ENCODE measurements at regions not wholly inside any gene's neighbourhood (a gene's known extent, or its start where the extent isn't known, plus 50 kb on each side); places are given as distances from the start of the nearest gene placed in this dataset.
"Not testable (repeated sequence)": the region's sequence is repeated elsewhere in the genome, so short reads cannot be mapped to it uniquely, and the experiment has no call there.

DNA sequence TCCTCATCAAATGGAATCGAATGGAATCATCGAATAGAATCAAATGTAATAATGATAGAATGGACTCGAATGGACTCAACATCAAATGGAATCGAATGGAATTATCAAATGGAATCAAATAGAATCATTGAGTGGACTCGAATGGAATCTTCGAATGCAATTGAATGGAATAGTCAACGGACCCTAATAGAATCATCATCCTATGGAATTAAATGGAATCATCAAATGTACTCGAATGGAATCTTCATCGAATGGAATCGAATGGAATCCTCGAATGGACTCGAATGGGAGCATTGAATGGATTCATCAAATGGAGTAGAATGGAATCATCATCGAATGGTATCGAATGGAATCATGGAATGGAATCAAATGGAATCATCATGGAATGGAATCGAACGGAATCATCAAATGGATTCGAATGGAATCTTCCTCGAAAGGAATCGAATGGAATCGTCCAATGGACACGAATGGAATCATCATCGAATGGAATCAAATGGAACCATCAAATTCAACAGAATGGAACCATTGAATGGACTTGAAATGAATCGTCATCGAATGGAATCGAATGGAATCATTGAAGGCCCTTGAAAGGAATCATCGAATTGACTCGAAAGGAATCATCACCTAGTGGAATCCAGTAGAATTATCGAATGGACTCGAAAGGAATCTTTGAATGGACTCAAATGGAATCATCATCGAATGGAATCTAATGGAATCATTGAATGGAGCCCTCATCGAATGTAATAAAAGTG is 224.9 kb downstream of the SHCBP1 start:
- H3K9me3 ChIP-seq; H3K4me1 ChIP-seq; H3K36me3 ChIP-seq; H3K4me3 ChIP-seq; H3K27me3 ChIP-seq; H3K27ac ChIP-seq; intact Hi-C loops (cut with DNase I; ENCODE audit: low total_unique reads): not testable (repeated sequence)
- DNase-seq = peak in 1 of 2 donors; percentile 11
- 74 to 81% (median 75%) methylated on average over 31 of the region's 31 CpGs for WGBS, 5 donors

DNA sequence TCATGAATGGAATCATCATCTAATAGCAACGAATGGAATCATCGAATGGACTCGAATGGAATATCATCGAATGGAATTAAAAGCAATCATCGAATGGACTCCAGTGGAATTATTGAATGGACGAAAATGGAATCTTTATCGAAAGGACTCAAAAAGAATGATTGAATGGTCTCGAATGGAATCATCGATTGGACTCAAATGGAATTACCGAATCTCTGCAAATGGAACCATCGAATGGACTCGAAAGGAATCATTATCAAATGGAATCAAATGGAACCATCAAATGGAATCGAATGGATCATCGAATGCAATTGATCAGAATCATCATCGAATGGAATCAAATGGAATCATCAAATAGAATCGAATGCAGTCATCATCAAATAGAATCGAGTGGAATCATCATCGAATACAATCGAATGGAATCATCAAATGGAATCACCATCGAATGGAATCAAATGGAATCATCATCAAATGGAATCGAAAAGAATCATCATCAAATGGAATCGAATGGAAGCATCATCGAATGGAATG is 225.7 kb downstream of the SHCBP1 start:
- H3K36me3 ChIP-seq; H3K4me1 ChIP-seq; H3K4me3 ChIP-seq; H3K27me3 ChIP-seq; intact Hi-C loops (cut with DNase I; ENCODE audit: low total_unique reads); H3K9me3 ChIP-seq; H3K27ac ChIP-seq: not testable (repeated sequence)
- 79 to 84% (median 81%) methylated on average over 23 of the region's 23 CpGs for WGBS, 5 donors
- DNase-seq = peak in 1 of 2 donors; percentile 17

DNA sequence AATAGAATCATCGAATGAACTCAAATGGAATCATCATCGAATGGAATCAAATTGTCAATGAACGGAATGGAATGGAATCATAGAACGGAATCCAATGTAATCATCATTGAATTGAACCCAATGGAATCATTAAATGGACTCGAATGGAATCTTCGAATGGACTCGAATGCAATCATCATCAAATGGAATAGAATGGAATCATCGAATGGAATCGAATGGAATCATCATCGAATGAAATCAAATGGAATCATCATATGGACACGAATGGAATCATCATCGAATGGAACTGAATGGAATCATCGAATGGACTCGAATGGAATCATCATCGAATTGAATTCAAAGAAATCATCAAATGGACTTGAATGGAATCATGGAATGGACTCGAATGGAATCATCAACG is 226.2 kb downstream of the SHCBP1 start:
- intact Hi-C loops (cut with DNase I; ENCODE audit: low total_unique reads); H3K4me1 ChIP-seq; H3K4me3 ChIP-seq; H3K27ac ChIP-seq; DNase-seq; H3K9me3 ChIP-seq; H3K36me3 ChIP-seq; H3K27me3 ChIP-seq: not testable (repeated sequence)
- 74 to 82% (median 76%) methylated on average over 16 to 17 of the region's 17 CpGs for WGBS, 5 donors

DNA sequence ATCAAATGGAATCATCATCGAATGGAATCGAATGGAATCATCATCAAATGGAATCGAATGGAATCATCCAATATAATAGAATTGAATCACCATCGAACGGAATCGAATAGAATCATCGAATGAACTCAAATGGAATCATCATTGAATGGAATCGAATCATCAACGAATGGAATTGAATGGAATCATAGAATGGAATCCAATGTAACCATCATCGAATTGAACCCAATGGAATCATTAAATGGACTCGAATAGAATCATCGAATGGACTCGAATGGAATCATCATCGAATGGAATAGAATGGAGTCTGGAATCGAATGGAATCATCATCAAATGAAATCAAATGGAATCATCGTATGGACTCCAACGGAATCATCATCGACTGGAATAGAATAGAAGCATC is 227.0 kb downstream of the SHCBP1 start:
- DNase-seq; H3K27me3 ChIP-seq; H3K4me1 ChIP-seq; H3K27ac ChIP-seq; H3K4me3 ChIP-seq; intact Hi-C loops (cut with DNase I; ENCODE audit: low total_unique reads); H3K36me3 ChIP-seq: not testable (repeated sequence)
- 68 to 79% (median 76%) methylated on average over 15 to 18 of the region's 18 CpGs for whole genome bisulfite sequencing, 5 donors
- H3K9me3 ChIP-seq = peaks cover 6 to 15% (median 10%) of the 10 kb centered on the region in 4 donors

DNA sequence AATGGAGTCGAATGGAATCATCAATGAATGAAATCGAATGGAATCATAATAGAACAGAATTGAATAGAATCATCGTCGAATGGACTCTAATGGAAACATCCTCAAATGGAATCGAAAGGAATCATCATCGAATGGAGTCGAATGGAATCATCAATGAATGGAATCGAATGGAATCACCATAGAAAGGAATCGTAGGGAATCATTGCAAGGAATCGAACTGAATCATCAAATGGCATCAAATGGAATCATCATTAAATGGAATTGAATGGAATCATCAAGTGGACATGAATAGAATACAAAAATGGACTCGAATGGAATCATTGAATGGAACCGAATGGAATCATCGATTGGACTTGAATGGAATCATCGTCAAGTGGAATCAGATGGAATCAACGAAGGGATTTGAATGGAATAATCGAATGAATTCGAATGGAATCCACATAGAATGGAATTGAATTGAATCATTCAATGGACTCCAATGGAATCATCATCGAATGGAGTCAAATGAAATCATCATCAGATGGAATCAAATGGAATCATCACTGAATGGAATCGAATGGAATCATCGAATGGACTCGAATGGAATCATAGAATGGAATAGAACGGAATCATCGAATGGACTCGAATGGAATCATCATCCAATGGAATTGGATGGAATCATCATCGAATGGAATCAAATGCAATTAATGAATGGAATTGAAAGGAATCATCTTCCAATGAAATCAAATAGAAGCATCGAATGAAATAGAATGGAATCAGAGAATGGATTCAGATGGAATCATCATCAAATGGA is 228.1 kb downstream of the SHCBP1 start:
- H3K27me3 ChIP-seq; H3K4me3 ChIP-seq; intact Hi-C loops (cut with DNase I; ENCODE audit: low total_unique reads); H3K4me1 ChIP-seq; H3K27ac ChIP-seq; H3K36me3 ChIP-seq: not testable (repeated sequence)
- H3K9me3 ChIP-seq = peaks cover 6 to 15% (median 10%) of the 10 kb centered on the region in 4 donors
- peak in 1 of 2 donors; percentile 62 for DNase-seq
- WGBS, 5 donors = 75 to 78% (median 77%) methylated on average over 21 to 26 of the region's 26 CpGs

DNA sequence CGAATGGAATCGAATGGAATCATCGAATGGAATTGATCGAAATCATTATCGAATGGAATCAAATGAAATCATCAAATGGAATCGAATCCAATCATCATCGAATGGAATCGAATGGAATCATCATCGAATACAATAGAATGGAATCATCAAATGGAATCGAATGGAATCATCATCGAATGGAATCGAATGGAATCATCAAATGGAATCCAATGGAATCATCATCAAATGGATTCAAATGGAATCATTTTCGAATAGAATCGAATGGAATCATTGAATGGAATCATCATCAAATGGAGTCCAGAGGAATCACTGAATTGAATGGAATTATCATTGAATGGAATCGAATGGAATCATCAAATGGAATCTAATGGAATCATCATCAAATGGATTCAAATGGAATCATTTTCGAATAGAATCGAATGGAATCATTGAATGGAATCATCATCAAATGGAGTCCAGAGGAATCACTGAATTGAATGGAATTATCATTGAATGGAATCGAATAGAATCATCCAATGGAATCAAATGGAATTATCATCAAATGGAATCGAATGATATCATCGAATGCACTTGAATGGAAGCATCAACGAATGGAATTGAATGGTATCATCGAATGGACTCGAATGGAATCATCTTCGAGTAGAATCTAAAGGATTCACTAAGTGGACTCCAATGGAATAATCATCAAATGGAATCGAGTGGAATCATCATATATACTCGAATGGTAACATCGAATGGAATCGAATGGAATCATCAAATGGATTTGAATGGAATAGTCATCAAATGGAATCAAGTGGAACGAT is 230.3 kb downstream of the SHCBP1 start:
- 68 to 78% (median 71%) methylated on average over 28 to 29 of the region's 29 CpGs for WGBS, 5 donors
- H3K4me1 ChIP-seq; intact Hi-C loops (cut with DNase I; ENCODE audit: low total_unique reads); H3K36me3 ChIP-seq; H3K4me3 ChIP-seq; H3K27me3 ChIP-seq; H3K27ac ChIP-seq: not testable (repeated sequence)
- DNase-seq = peak in 1 of 2 donors; percentile 25
- peaks cover 11 to 15% (median 13%) of the 10 kb centered on the region in 4 donors for H3K9me3 ChIP-seq

DNA sequence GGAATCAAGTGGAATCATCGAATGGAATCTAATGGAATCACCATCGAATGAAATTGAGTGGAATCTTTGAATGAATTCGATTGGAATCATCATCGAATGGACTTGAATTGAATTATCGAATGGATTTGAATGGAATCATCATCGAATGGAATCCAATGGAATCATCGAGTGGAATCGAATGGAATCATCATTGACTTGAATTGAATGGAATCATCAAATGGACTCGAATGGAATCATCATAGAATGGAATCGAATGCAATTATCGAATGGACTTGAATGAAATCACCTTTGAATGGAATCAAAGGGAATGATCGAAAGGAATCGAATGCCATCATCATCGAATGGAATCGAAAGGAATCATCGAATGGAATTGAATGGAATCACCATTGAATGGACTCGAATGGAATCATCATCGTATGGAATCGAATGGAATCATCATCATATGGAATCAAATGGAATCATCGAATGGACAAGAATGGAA is 231.6 kb downstream of the SHCBP1 start:
- 75 to 80% (median 76%) methylated on average over 20 of the region's 20 CpGs for WGBS, 5 donors
- Histone ChIP-seq H3K4me3 (peak overlapping the region in 2 of 4 donors; percentile 0), H3K9me3 (peaks cover 5 to 11% (median 9%) of the 10 kb centered on the region in 4 donors)
- intact Hi-C loops (cut with DNase I; ENCODE audit: low total_unique reads); H3K36me3 ChIP-seq; H3K4me1 ChIP-seq; H3K27ac ChIP-seq; H3K27me3 ChIP-seq: not testable (repeated sequence)
- DNase-seq = peak; percentile 51 to 93

DNA sequence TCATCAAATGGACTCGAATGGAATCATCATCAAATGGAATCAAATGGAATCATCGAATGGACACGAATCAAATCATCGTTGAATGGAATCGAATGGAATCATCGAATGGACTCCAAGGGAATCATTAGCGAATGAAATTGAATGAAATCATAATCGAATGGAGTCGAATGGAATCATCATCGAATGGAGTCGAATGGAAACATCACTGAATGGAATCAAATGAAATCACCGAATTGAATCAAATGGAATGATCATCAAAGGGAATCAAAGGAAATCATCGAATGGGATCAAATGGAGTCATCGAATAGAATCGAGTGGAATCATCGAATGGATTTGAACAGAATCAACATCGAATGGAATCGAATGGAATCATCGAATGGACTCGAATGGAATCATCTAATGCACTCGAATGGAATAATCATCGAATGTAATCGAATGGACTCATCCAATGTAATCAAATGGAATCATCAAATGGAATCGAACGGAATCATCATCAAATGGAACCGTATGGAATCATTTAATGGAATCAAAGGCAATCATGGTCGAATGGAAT is 232.2 kb downstream of the SHCBP1 start:
- H3K27me3 ChIP-seq; H3K27ac ChIP-seq; H3K4me1 ChIP-seq; DNase-seq; H3K36me3 ChIP-seq; intact Hi-C loops (cut with DNase I; ENCODE audit: low total_unique reads); H3K4me3 ChIP-seq: not testable (repeated sequence)
- H3K9me3 ChIP-seq = peaks cover 5 to 16% (median 11%) of the 10 kb centered on the region in 4 donors
- WGBS, 5 donors = 79 to 84% (median 81%) methylated on average over 27 of the region's 27 CpGs

DNA sequence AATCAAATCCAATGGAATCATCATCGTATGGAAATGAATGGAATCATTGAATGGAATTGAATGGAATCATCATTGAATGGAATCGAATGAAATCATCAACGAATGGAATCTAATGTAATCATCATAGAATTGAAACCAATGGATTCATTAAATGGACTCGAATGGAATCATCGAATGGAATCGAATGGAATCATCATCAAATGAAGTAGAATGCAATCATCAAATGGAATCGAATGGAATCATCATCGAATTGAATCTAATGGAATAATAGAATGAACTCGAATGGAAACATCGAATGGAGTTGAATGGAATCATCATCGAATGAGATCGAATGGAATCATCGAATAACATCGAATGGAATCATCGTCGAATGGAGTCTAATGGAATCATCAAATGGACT is 232.8 kb downstream of the SHCBP1 start:
- H3K36me3 ChIP-seq; intact Hi-C loops (cut with DNase I; ENCODE audit: low total_unique reads); H3K27me3 ChIP-seq; H3K4me1 ChIP-seq; H3K27ac ChIP-seq; DNase-seq; H3K4me3 ChIP-seq: not testable (repeated sequence)
- WGBS, 5 donors = 77 to 80% (median 79%) methylated on average over 16 of the region's 16 CpGs
- H3K9me3 ChIP-seq = peaks cover 5 to 16% (median 11%) of the 10 kb centered on the region in 4 donors

DNA sequence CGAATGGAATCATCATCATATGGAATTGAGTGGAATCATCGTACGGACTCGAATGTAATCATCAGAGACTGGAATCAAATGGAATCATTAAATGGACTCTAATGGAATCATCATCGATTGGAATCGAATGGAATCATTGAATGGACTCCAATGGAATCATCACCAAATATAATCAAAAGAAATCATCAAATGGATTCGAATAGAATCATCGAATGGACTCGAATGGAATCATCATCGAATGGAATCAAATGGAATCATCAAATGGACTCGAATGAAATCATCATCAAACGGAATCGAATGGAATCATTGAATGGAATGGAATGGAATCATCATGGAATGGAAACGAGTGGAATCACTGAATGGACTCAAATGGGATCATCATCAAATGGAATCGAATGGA is 233.5 kb downstream of the SHCBP1 start:
- H3K4me1 ChIP-seq; H3K27me3 ChIP-seq; H3K36me3 ChIP-seq; intact Hi-C loops (cut with DNase I; ENCODE audit: low total_unique reads); H3K27ac ChIP-seq; H3K4me3 ChIP-seq: not testable (repeated sequence)
- WGBS, 5 donors = 66 to 70% (median 68%) methylated on average over 15 of the region's 15 CpGs
- H3K9me3 ChIP-seq = peaks cover 7 to 19% (median 13%) of the 10 kb centered on the region in 4 donors
- peak in 1 of 2 donors; percentile 32 for DNase-seq
